CD4-positive, alpha-beta T cell treated with Interleukin-10 for 1 hour (primary cell): ENCODE measurements at regions not wholly inside any gene's neighbourhood (a gene's known extent, or its start where the extent isn't known, plus 50 kb on each side); places are given as distances from the start of the nearest gene placed in this dataset.

Experiments used
- DNase-seq: peaks from one replicate; pipeline ENCODE4 v3.0.0-alpha.2; 2020

- DNase-seq, result no peak
Observed at GRCh38 chr7:80403686-80404241, 108.1 kb downstream of the GNAT3 start.

GRCh38 chr7:80401708-80402107 is 110.2 kb downstream of the GNAT3 start:
- no peak for DNase-seq

DNA sequence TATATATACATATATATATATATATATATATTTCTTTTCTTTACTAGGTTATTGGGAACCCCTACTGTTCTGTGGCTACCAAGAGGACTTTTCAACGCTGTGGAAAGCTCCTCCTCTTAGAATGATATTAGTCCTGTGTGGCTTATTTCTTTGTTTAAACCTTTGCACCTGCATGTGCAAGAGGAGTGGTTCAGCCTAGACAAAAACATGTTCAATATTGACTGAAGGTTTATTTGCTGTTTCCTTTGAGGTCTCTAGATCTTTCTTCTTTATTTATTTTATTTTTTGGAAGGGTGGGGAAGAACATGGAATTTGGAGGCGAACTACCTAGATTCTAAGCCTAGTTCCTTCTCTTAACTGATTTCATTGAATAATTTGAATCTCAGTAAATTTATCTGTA is 118.1 kb downstream of the GNAT3 start:
- no peak for DNase-seq

DNA sequence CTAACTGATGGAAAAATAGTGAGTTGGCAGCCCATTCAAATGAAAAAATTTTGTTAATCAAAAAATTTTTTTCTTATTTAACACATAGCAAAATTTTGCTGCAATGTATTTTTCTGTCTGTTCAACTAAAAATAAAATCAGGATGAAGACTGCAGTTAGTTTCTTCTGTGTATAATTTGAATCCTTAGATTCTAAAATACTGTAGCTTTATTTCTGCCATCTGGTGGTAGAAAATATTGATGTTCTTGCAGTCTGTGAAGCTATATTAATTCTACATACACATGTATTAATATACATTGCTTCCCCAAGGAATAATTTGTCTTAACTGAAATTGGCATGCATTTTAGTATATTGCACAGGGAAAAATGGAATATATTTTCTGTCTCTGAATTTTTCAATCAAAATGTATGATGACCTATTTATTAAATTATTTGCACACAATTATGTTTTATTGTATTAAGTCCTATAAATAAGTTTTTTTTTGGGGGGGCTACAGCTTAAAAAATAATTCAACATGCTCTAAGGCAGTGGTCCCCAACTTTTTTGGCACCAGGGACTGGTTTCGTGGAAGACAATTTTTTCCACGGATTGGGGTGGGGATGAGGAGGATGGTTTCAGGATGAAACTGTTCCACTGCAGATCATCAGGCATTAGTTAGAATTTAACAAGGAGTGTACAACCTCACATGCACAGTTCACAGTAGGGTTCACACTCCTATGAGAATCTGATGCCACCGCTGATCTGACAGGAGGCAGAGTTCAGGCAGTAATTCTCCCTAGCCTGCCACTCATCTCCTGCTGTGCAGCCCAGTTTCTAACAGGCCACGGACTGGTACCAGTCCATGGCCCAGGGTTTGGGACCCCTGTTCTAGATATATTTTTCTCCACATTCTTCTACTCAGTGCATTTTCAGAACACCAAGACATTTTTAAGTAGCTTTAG is 119.4 kb downstream of the GNAT3 start:
- no peak for DNase-seq

DNA sequence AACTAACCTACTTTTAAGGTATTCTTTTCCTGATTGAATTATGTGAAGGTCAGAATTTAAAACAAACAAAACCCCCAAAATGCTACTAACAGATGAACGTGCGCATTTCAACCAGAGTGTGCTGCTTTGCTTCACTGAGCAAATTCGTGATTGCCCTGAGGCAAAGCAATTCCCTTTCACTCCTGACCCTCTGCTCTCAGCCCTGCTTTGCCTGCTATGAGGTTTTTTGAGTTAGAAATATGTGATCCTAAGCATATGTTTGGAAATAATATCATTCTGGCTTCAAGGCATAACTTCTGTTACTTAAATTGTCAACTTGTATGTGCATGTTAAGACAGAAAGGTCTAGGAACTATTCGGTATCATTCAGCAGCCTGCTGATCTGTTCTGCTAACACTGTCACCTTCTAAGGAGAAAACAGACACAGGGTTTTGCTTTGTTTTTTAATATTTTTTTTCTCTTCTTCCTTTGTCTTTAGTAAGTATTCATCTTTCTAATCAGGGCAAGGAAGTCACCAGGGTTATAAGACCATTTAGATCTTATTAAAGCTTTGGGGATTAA is 124.2 kb downstream of the GNAT3 start:
- no peak for DNase-seq

DNA sequence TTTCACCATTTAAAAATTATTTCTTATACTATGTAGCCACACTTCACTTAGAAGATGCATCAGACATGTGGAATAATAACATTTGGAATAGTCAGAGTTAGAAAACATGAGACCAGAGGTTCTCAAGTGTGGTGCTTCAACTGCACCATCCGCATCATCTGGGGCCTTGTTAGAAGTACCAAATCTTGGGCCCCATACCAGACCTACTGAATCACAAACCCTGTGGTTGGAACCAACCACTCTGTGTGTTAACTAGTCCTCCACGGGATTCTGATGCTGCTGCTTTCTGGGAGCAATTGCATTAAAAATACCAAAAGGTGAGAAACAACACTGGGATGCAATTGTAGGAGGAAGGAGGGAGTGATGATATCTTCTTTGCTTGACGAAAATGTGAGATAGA is 125.2 kb downstream of the GNAT3 start:
- no peak for DNase-seq

DNA sequence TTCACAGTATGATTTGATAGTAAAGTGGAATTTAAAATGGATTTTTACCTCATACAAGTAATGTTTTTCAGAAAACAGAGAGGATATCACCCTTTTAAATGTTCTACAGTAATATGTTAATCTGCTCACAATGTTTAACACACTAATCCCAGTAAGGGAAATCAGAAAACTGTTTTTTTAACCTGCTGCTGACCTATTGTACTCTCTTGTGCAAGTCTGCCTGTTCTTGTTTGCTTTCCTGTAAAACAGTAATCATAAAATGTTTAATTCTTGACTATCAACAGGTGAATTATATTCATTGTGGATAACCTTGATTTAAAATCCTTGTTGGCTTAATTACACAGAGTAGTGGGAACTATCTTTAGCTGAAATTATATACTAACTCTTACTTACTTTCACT is 126.4 kb downstream of the GNAT3 start:
- no peak for DNase-seq

DNA sequence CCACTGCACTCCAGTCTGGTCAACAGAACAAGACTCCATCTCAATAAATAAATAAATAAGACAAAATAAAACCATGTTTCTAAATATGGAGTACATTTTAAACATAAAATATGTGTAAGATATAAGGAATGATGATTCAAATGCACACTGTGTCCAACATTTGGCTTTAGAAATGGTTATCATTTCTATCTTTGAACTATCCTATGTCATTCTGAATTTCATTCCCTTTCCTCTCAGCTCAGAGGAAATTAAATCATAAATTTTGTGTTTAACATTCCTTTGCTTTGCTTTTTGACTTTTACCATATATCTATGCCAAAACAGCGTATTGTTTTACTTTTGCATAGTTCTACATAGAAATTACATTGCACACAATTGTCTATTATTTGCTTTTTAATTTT is 130.9 kb downstream of the GNAT3 start:
- no peak for DNase-seq

GRCh38 chr7:80379034-80379982 is 132.6 kb downstream of the GNAT3 start:
- DNase-seq, result no peak

- DNase-seq, result no peak
Observed at GRCh38 chr7:80374321-80374720, 137.5 kb downstream of the GNAT3 start.

DNA sequence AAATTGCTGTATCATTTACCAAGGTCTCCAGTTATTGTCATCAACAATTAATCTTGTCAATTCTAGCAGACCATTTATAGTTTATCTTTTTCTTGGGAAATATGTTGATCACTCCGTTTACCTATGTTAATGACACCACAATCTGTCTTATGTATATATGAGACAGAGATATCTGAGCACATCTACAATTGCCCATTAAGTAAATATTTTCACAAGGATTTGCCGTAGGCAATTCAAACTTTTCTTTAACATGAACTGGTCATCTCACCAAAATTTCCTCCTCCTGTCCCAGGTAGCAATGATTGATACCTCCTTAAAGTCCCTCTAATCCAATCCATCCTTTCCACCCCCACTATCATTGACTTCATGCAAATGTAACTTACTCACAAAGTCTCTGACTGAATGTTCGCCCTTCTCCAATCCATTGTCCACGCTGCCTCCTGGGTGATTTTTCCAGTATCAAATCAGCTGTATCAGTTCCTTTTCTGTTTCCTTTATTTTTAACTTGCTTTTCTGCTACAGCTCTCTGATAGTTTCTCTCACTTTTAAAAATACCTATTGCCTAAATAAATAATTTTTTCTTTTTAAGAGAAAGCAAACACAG is 138.3 kb downstream of the GNAT3 start:
- no peak for DNase-seq

DNA sequence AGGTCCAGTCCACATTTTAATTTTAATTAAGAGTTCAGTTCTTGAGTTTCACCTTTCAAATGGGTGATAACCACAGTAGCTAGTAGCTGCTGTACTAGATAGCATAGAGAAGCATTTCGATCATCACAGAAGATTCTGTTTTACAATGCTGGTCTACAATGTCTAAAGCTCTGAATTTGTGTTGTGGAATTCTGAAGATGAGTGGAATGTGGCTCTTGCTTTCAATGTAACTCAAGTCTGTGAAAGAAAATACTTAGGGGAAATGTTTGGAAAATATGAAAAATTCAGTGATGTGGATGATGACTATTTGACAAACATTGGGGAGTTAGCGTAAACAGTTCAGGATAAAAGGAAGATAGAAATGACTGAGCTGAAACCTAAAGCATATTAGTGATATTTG is 139.4 kb downstream of the GNAT3 start:
- no peak for DNase-seq

DNA sequence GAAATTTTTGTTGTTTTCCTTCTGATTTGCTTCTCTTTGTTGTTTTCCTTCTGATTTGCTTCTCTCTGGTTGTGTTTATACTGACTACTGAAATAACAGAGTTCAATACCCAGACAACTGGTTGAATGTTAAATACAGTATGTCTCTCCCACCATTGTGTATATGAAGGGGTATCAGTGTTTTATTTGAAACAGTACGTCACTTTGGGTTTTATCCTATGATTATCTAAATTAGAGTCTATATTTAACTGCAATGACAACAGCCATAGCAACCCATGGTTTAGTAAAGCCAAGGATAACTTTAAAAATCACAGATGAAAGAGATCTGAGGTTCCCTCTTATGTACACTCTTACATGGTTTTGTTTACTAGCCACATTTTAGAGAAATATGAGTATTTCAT is 141.3 kb downstream of the GNAT3 start:
- no peak for DNase-seq

DNA sequence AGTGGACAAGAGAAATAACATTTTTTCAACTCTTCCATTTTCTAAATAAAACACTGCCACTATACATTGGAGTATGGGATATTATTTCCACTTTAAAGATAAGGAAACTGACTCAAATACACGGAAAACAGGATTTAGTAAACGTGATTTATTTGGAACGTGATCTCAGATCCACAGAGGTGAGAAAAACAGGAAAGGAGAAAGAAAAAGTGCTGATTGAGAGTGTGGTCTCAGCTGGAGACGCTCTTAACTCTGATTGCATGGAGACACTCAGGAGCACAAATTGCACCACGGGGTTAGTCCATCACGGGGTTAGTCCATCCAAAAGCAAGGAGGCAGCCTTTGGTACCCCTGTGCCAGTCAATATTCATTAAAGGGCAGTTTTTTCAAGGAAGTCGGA is 142.5 kb downstream of the GNAT3 start:
- DNase-seq, result no peak

DNA sequence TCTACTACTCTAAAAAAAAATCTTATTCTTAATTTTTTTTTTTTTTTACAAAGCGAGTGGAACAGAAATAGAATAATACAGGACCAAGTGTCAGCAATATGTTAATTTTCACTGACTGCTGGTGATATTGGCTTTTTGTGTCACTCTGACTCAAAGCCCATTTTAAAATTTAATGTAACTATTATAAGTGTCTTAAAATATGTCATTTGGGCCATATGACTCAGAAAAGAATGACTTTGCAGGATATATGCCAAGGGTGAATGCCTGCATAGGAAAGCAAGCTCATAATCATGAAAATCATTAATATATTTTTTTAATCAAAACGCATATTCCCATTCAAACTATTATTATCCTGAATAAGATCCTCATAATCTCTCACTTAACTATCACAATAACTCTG is 149.2 kb downstream of the GNAT3 start:
- DNase-seq, result no peak

DNA sequence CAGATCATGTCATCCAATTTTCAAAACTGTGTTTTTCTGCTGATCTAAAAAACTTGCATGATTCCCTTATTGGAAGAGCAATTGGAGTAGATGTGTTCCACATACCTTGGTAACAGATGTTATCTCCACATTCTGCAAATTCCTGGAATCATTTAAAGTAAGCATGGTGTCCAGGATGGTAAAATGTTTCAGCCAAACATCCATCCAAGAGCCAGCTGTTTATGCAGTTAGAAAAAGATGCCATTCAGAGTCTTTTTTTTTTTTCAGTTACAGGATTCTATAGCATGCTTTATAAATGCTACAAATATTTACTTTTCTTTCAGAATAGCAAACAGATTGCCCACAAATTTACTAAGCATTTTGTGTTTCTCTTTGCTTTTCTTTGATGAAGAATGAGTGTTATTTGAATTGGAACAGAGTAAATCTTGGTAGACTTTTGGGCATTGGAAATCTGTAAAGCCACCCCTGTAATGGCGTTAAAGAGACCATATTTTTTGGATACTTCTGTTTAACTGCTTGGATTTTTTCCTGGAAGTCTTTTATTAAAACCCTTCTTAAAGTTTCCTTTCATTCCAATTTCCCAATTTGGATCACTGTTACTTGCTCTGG is 149.8 kb downstream of the GNAT3 start:
- DNase-seq, result no peak

DNA sequence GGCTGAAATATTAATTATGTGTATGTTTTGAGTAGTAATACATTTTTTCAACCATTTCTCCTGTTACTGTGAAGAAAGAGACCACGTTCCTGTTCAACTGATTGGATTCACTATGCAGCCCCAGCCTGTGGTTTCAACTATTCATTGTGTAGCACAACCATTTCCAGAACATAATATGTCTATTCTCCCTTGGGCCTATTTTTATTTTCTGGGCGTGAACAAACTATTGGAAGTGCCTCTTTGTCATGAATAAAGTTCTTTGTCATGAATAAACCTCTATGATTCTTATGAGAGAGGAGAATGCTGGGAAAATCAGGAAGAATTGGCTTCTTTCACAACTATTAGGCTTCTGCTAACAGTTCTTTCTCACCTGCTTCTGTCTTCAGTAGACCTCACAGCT is 152.4 kb downstream of the GNAT3 start:
- no peak for DNase-seq

- no peak for DNase-seq
Observed at GRCh38 chr7:80359029-80359428, 152.8 kb downstream of the GNAT3 start.

DNA sequence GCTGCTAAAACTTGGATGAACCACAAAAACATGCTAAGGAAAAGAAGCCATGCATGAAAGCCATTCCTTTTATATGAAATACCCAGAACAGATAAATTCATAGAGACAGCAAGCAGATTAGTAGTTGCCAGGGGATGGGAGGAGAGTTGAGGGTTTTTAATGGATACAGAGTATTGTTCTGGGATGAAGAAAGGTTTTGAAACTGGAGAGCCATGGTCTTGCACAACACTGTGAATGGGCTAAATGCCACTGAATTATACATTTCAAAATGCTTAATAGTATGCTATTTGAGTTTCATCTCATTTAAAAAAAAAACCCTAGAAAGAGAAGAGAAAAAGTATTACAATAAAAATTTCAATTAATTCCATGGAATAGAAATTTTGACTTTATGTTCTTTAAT is 154.3 kb downstream of the GNAT3 start:
- no peak for DNase-seq

DNA sequence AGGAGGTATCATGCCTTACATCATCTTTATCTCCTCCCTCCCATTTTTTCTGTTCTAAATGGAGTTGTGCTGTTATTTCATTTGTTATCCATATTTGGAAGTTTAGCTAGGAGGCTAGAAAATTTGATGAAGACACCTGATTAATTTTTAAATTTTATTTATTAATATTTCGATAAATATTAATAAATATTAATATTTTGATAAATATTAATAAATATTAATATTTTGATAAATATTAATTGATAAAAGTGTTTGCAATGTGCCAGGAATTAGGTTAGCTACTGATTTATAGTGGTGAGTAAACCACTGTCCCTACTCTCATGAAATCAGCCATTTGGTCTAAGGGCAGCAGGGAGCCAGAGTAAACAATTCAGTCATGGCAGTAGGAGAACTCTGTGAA is 161.4 kb downstream of the GNAT3 start:
- DNase-seq, result no peak

- DNase-seq, result no peak
Observed at GRCh38 chr7:80348223-80348622, 163.6 kb downstream of the GNAT3 start.

- no peak for DNase-seq
Observed at GRCh38 chr7:80347173-80347572, 164.7 kb downstream of the GNAT3 start.
